ENCODE measurements at regions not wholly inside any gene's neighbourhood (a gene's known extent, or its start where the extent isn't known, plus 50 kb on each side); places are given as distances from the start of the nearest gene placed in this dataset.

DNA sequence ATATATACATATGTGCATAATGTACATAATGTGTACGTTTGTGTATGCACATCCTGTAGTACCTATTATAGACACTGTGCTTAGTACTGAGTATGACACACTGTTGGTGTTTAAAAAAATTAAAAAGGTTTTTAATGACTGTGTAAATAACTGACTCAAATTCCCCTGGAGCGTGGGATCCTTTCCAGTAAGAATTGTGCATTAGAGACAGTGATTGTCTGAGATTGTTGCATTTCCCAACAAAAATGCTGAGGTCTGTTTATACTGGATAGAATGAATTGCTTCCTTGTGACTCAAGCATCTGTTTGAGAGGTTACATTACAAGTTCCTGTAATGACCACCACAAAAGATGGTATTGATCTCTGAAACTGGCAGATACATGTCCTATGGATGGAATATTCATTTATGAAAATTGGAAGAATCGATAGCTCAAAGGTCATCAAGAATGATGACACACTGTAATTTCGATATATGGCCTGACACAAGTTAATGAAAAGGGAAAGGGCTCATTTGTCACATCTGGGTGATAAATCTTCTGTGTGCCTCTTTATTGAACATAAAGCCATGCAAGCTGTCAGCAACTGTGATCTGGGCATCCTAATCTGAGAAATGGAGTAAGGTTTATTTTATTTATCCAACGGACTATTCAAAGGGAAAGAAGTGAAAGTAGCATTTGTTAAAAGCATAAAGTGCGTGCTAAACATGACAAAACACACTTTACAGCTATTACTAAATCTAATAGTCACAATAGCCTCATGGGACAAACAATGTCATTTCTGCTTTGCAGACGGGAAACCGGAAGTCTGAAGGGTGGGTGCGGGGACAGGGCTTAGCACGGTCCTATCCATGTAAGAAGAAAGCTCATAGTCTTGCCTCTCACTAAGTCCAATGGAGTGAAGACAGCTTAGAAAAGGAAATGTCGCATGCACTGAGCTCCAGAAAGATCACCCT, 228.8 kb downstream of the CDH11 start:
- Histone ChIP-seq H3K4me2 (ENCODE audit: control insufficient read depth, extremely low read depth, insufficient read depth, low read depth, low read length) (no peak overlapping the region), H3K79me2 (ENCODE audit: control insufficient read depth, insufficient read depth, low read length) (no peaks in the 10 kb centered on the region), H3K36me3 (ENCODE audit: control insufficient read depth in 2 of 2, extremely low read depth in 1 of 2, insufficient read depth in 2 of 2, low read length in 2 of 2) (no peaks in the 10 kb centered on the region), H4K20me1 (ENCODE audit: control insufficient read depth, extremely low read depth, insufficient read depth, low read length) (no peaks in the 10 kb centered on the region), H2AFZ (ENCODE audit: control insufficient read depth, low read length) (no peak overlapping the region), H3K27ac (ENCODE audit: control insufficient read depth, insufficient read depth, low read length) (no peak overlapping the region), H3K9ac (ENCODE audit: control insufficient read depth, extremely low read depth, insufficient read depth, low read length) (no peak overlapping the region), H3K9me3 (ENCODE audit: control insufficient read depth, low read depth, low read length) (no peaks in the 10 kb centered on the region), H3K4me1 (ENCODE audit: control insufficient read depth, extremely low read depth, insufficient read depth, low read length) (no peaks in the 10 kb centered on the region), H3K4me3 (ENCODE audit: control insufficient read depth in 2 of 3, extremely low read depth in 1 of 3, insufficient read depth in 2 of 3, low read depth in 1 of 3, low read length in 3 of 3) (no peak overlapping the region), H3K27me3 (ENCODE audit: control insufficient read depth, extremely low read depth, insufficient read depth, low read length) (no peaks in the 10 kb centered on the region), H3K9me1 (ENCODE audit: control insufficient read depth, extremely low read depth, insufficient read depth, low read length) (no peaks in the 10 kb centered on the region)
- dilution Hi-C loops (cut with MboI; ENCODE audit: extremely low pct_ligation_motif_present, low sequenced_read_pairs): no loop called here
- DNase-seq (ENCODE audit: low read depth, low spot score) (no peak), FAIRE-seq (no peak)
- no peak for TF ChIP-seq EZH2 (IDR thresholded peaks at IDR 0.05; ENCODE audit: low read length)
- no peak for TF ChIP-seq CTCF (optimal IDR thresholded peaks at IDR 0.05 in 1 of 3, IDR thresholded peaks at IDR 0.05 in 1 of 3, conservative IDR thresholded peaks at IDR 0.05 in 1 of 3; ENCODE audit: extremely low read depth in 1 of 3, insufficient read depth in 2 of 3, low read length in 3 of 3)

DNA sequence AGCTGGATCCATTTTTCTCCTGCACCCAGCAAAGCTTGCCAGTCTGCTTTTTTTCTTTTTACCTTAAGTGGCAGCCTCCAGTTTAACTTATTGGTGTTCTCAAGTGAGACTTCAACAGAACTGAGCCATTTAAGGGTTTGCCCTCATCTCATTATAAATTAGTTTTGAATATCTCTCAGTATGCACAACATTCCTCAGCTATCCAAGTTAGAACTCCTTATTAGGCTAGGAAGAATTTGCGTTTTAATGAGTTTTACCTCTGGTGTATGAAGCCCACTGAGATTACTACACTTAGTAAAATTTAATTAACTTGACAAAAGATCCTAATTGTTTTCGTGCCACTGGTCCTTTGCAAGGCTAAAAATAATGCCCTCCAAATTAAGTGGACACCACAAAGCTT, 232.4 kb downstream of the CDH11 start:
- Histone ChIP-seq H4K20me1 (ENCODE audit: control insufficient read depth, extremely low read depth, insufficient read depth, low read length) (no peaks in the 10 kb centered on the region), H2AFZ (ENCODE audit: control insufficient read depth, low read length) (no peak overlapping the region), H3K27ac (ENCODE audit: control insufficient read depth, insufficient read depth, low read length) (no peak overlapping the region), H3K9me1 (ENCODE audit: control insufficient read depth, extremely low read depth, insufficient read depth, low read length) (no peaks in the 10 kb centered on the region), H3K9ac (ENCODE audit: control insufficient read depth, extremely low read depth, insufficient read depth, low read length) (no peak overlapping the region), H3K9me3 (ENCODE audit: control insufficient read depth, low read depth, low read length) (no peaks in the 10 kb centered on the region), H3K27me3 (ENCODE audit: control insufficient read depth, extremely low read depth, insufficient read depth, low read length) (no peaks in the 10 kb centered on the region), H3K4me1 (ENCODE audit: control insufficient read depth, extremely low read depth, insufficient read depth, low read length) (no peaks in the 10 kb centered on the region), H3K79me2 (ENCODE audit: control insufficient read depth, insufficient read depth, low read length) (no peaks in the 10 kb centered on the region), H3K36me3 (ENCODE audit: control insufficient read depth in 2 of 2, extremely low read depth in 1 of 2, insufficient read depth in 2 of 2, low read length in 2 of 2) (no peaks in the 10 kb centered on the region), H3K4me3 (ENCODE audit: control insufficient read depth in 2 of 3, extremely low read depth in 1 of 3, insufficient read depth in 2 of 3, low read depth in 1 of 3, low read length in 3 of 3) (no peak overlapping the region), H3K4me2 (ENCODE audit: control insufficient read depth, extremely low read depth, insufficient read depth, low read depth, low read length) (no peak overlapping the region)
- DNase-seq (ENCODE audit: low read depth, low spot score) (no peak), FAIRE-seq (no peak)
- TF ChIP-seq CTCF (optimal IDR thresholded peaks at IDR 0.05 in 1 of 3, IDR thresholded peaks at IDR 0.05 in 1 of 3, conservative IDR thresholded peaks at IDR 0.05 in 1 of 3; ENCODE audit: extremely low read depth in 1 of 3, insufficient read depth in 2 of 3, low read length in 3 of 3) (no peak), EZH2 (IDR thresholded peaks at IDR 0.05; ENCODE audit: low read length) (no peak)
- dilution Hi-C loops (cut with MboI; ENCODE audit: extremely low pct_ligation_motif_present, low sequenced_read_pairs): no loop called here

All from keratinocyte (primary cell).